ENCODE measurements at regions not wholly inside any gene's neighbourhood (a gene's known extent, or its start where the extent isn't known, plus 50 kb on each side); places are given as distances from the start of the nearest gene placed in this dataset.

DNA sequence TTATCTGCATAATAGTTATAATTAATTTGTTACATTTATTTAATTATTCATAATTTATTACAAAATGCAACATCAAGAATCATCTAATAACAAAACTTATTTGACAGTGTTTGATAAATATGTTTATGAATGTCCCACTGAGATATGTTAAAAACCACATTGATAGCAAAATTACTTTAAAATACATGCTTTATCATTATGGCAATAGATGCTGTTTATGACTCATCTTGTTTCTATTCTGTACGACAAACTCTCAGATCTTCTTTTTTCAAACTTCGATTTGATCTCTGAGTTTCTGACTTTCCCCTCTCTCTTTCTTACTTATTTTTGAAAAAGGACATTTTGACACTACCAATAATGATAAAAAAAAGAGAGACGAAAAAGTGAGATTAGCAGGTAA, 56.8 kb upstream of the LRRK2 start:
- Histone ChIP-seq H3F3A (ENCODE audit: low read length, unreplicated experiment) (no peaks in the 10 kb centered on the region), H3K36me3 (ENCODE audit: low read depth, low read length) (no peaks in the 10 kb centered on the region), H3K79me2 (ENCODE audit: low read length) (no peaks in the 10 kb centered on the region), H3K4me1 (ENCODE audit: insufficient read depth, low read length) (no peaks in the 10 kb centered on the region), H3K27me3 (ENCODE audit: low read length) (no peaks in the 10 kb centered on the region), H3K4me2 (ENCODE audit: low read length) (no peak overlapping the region), H3K9ac (ENCODE audit: low read length) (no peak overlapping the region), H3K4me3 (ENCODE audit: low read length) (no peak overlapping the region), H4K20me1 (ENCODE audit: low read length) (no peaks in the 10 kb centered on the region), H3K9me3 (ENCODE audit: low read length) (peaks cover 6% of the 10 kb centered on the region; the same call in 1 of the 2 replicates), H2AFZ (ENCODE audit: low read length) (no peak overlapping the region), H3K27ac (ENCODE audit: low read length) (no peak overlapping the region), H3K9me2 (replicated peaks; ENCODE audit: low read length) (no peaks in the 10 kb centered on the region)
- ChIA-PET POLR2A (ENCODE audit: unreplicated experiment) (no interaction called here), CTCF (no interaction called here)
- TF ChIP-seq, protein P1, sequence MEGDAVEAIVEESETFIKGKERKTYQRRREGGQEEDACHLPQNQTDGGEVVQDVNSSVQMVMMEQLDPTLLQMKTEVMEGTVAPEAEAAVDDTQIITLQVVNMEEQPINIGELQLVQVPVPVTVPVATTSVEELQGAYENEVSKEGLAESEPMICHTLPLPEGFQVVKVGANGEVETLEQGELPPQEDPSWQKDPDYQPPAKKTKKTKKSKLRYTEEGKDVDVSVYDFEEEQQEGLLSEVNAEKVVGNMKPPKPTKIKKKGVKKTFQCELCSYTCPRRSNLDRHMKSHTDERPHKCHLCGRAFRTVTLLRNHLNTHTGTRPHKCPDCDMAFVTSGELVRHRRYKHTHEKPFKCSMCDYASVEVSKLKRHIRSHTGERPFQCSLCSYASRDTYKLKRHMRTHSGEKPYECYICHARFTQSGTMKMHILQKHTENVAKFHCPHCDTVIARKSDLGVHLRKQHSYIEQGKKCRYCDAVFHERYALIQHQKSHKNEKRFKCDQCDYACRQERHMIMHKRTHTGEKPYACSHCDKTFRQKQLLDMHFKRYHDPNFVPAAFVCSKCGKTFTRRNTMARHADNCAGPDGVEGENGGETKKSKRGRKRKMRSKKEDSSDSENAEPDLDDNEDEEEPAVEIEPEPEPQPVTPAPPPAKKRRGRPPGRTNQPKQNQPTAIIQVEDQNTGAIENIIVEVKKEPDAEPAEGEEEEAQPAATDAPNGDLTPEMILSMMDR (conservative IDR thresholded peaks at IDR 0.05; ENCODE audit: low read depth, low read length): no peak
- no peak for TF ChIP-seq EZH2phosphoT487 (IDR thresholded peaks at IDR 0.05; ENCODE audit: borderline replicate concordance, low read length)
- TF ChIP-seq EZH2 (IDR thresholded peaks at IDR 0.05; ENCODE audit: low read length, unreplicated experiment): no peak
- intact Hi-C loops (cut with micrococcal nuclease): no loop called here
- ATAC-seq (no peak), DNase-seq (no peak)
- no TSS peak for BruUV-seq (replicated peaks)

DNA sequence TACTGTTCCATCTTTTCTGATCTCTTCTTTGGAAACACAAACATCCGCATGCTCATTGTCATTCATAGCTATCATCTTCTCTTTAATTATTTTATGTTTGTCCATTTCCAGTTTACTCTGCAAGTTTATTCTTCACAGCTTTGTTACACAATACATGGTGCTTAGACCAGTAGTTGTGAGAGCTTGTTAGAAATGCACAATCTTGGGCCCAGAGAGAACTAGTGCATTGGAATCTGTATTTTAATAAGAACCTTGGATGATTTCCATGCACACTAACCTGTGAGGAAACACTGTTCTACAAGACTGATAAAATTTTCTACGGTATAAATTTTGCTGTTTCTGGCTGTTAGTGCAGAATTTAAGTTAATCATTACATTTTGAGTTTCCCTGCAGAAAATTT, 59.3 kb upstream of the SLC2A13 start:
- H3K79me2 ChIP-seq (ENCODE audit: low read length): no peaks in the 10 kb centered on the region
- POLR2A ChIA-PET (ENCODE audit: unreplicated experiment): no interaction called here
- no TSS peak for BruUV-seq (replicated peaks)
- H3K9me2 ChIP-seq (replicated peaks; ENCODE audit: low read length): no peaks in the 10 kb centered on the region
- H3K36me3 ChIP-seq (ENCODE audit: low read depth, low read length): no peaks in the 10 kb centered on the region
- H3K4me1 ChIP-seq (ENCODE audit: insufficient read depth, low read length): no peaks in the 10 kb centered on the region
- H4K20me1 ChIP-seq (ENCODE audit: low read length): no peaks in the 10 kb centered on the region
- TF ChIP-seq EZH2 (IDR thresholded peaks at IDR 0.05; ENCODE audit: low read length, unreplicated experiment) (no peak), EZH2phosphoT487 (IDR thresholded peaks at IDR 0.05; ENCODE audit: borderline replicate concordance, low read length) (no peak)
- TF ChIP-seq, protein P1 (conservative IDR thresholded peaks at IDR 0.05; ENCODE audit: low read depth, low read length): no peak
- H2AFZ ChIP-seq (ENCODE audit: low read length): no peak overlapping the region
- no peaks in the 10 kb centered on the region for H3F3A ChIP-seq (ENCODE audit: low read length, unreplicated experiment)
- intact Hi-C loops (cut with micrococcal nuclease): no loop called here
- ATAC-seq (no peak), DNase-seq (no peak)
- H3K27ac ChIP-seq (ENCODE audit: low read length): no peak overlapping the region
- no peak overlapping the region for H3K4me2 ChIP-seq (ENCODE audit: low read length)
- CTCF ChIA-PET: no interaction called here
- no peaks in the 10 kb centered on the region for H3K27me3 ChIP-seq (ENCODE audit: low read length)
- H3K4me3 ChIP-seq (ENCODE audit: low read length): no peak overlapping the region
- H3K9me3 ChIP-seq (ENCODE audit: low read length): peaks cover 6% of the 10 kb centered on the region; the same call in 1 of the 2 replicates
- no peak overlapping the region for H3K9ac ChIP-seq (ENCODE audit: low read length)

DNA sequence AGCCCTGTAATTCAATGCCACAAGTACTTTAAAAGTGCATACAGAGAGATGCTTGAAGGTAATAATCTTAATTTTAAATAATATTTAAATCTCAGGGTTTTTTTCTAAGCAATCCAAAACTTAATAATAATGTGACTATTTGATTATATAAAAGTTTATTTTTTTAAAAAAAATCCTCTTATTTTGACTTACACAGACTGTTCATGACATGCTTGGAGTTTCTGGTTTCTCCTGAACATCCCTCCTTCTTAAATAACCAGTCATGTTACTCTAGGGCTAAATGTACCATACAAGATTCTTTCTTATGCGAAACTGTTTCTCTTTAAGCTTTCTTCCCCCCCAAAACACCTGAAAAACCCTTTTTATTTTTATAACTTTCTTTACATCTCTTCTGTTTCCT, 58.2 kb upstream of the SLC2A13 start:
- no TSS peak for BruUV-seq (replicated peaks)
- ChIA-PET CTCF (no interaction called here), POLR2A (ENCODE audit: unreplicated experiment) (no interaction called here)
- Histone ChIP-seq H3K36me3 (ENCODE audit: low read depth, low read length) (no peaks in the 10 kb centered on the region), H3K4me2 (ENCODE audit: low read length) (no peak overlapping the region), H2AFZ (ENCODE audit: low read length) (no peak overlapping the region), H3F3A (ENCODE audit: low read length, unreplicated experiment) (no peaks in the 10 kb centered on the region), H3K4me3 (ENCODE audit: low read length) (no peak overlapping the region), H3K27me3 (ENCODE audit: low read length) (no peaks in the 10 kb centered on the region), H3K9me3 (ENCODE audit: low read length) (peaks cover 6% of the 10 kb centered on the region; the same call in 1 of the 2 replicates), H4K20me1 (ENCODE audit: low read length) (no peaks in the 10 kb centered on the region), H3K27ac (ENCODE audit: low read length) (no peak overlapping the region), H3K4me1 (ENCODE audit: insufficient read depth, low read length) (no peaks in the 10 kb centered on the region), H3K9ac (ENCODE audit: low read length) (no peak overlapping the region), H3K9me2 (replicated peaks; ENCODE audit: low read length) (no peaks in the 10 kb centered on the region), H3K79me2 (ENCODE audit: low read length) (no peaks in the 10 kb centered on the region)
- DNase-seq (no peak), ATAC-seq (no peak)
- intact Hi-C loops (cut with micrococcal nuclease): no loop called here
- TF ChIP-seq, protein P1 (conservative IDR thresholded peaks at IDR 0.05; ENCODE audit: low read depth, low read length): no peak

Data from PC-3 (cell line).